HG02943 (cell line): ENCODE measurements at regions not wholly inside any gene's neighbourhood (a gene's known extent, or its start where the extent isn't known, plus 50 kb on each side); places are given as distances from the start of the nearest gene placed in this dataset.
A peak's percentile ranks its signal among the peaks of the same experiment; 100 is the strongest.

Experiments
- ATAC-seq: cut with Tn5 transposase; IDR thresholded peaks from one replicate; pipeline ENCODE4 v1.9.1; 2021; ENCODE audit warnings: mild to moderate bottlenecking, low read depth, moderate library complexity; ENCODE audit not compliant: unreplicated experiment

DNA sequence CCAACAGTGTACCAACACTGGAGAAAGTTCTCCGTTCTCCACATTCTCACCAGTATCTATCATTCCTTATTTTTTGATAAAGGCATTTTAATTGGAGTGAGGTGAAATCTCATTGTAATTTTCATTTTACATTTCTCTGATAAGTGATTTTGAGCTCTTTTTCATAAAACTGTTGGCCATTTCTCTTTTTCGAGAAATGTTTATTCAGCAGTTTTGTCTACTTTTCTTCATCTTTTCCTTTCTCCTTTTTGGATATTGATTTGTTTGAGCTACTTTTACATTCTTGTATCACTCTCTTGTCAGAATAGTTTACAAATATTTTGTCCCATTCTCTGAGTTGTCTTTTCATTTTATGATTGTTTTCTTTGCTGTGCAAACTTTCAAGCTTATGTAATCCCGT is 555.2 kb downstream of the COL12A1 start:
- ATAC-seq: no peak

DNA sequence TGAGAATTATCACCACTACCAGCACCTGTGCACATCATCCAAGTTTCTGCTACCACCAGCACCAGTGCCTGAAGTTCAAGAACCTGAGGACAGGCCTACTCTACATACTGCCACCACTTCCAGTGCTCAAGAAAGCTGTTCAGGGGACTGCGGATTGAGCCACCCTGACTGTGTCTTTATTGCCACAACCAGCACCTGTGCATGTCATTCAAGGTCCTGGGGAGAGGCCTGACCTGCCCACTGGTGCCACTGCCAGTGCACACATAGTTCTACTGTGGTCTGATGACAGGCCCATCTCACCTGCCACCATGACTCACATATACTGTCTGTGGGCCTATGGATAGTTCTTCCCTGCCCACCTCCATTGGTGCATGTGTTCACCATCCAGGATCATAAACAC is 559.4 kb downstream of the COL12A1 start:
- no peak for ATAC-seq

DNA sequence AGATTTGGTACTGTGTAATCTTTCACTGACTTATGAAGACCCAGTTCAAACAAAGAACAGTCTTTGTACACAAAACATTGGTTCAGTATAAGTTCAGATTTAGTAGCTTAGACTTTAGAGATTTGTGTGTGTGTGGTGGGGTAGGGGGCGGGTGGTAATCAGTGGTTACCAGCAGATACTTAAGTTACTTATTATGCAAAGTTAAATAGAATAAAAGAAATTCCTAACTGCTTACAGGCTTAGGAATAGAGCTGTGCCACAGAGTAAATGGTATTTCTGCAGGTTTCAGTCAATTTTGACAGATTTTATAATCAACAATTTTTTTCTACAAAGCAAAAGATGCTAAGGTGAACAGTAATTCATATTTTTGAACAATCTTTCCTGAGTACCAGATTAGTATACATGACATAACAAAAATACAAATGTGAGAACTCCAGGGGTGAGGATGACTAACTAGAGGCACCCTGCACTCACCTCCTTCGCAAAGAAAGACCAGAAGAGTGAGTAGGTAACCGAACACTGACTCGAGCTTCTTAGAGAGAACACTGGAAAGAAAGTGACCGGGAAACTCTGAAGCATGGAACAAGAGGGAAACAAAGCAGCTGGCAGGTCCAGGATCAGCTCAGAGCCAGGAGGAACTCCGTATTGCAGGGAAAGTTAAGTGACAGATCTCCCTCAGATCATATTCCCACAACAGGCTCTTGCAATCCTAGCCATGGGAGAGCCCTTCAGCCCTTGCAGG is 560.6 kb downstream of the COL12A1 start:
- no peak for ATAC-seq

DNA sequence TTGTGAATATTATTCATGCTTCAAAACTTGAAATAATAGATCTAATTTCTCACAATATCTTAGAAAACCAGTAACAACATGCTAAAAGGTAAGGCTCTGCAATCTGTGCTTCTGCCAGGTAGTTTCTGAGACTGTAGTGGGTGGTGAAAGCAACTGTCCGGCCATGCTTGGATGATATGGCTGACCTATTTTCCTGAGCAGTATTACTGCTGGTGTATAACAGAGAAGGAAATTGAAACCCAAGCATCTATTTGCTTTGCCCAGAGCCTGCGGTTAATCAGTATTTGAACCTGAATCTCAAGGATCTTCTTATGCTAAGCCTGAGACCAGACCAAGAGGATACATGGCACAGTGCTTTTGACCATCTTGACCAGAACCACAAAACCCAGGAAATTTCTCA is 563.8 kb downstream of the COL12A1 start:
- ATAC-seq: no peak

DNA sequence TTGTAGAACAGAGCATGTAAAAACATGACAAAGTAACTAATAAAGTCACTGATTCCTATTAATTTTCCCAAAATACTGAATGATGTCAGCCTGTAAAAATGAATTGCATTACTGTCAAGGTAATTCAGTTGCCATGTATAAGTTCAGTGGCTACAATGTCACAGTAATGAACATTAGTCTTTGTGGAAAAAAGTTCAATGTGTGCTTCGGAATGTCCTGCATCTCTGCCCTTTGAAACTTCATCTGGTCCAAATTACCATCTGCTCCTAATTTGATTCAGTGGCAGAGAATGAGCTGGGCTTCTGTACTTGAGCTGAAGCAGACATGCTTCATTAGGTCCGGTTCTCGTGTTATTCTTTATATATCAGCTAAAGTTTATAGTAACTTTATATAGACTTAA is 567.4 kb downstream of the COL12A1 start:
- ATAC-seq: no peak

DNA sequence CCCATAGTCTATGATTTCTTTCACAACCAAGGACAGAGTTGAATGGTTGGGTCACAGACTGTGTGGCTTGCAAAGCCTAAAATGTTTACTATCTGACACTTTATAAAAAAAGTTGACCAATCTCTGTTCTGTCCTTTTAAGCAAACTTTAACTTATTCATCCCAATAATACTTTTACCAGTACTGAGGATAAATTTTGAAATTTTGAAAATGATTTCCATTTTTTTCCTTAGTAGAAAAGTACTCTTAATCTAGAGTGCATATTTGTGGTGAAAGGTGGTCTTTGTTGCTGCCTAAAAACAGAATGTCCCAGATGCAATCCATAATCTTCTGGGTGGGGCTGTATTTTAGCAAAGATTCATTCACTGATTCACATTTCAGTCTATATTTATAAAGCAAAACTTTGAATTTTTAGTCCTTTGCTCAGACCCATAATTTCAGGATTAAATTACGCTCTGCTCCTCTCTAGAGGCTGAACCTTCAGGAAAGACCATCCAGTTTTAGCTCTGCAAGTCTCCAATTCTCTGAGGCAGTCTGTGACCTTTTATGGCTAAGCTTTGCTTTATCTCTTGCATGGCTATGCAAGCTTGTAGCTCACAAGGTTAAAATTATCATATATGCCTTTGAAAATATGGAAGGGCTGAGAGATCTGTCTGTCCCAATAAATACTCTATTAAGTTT is 573.5 kb downstream of the COL12A1 start:
- no peak for ATAC-seq

DNA sequence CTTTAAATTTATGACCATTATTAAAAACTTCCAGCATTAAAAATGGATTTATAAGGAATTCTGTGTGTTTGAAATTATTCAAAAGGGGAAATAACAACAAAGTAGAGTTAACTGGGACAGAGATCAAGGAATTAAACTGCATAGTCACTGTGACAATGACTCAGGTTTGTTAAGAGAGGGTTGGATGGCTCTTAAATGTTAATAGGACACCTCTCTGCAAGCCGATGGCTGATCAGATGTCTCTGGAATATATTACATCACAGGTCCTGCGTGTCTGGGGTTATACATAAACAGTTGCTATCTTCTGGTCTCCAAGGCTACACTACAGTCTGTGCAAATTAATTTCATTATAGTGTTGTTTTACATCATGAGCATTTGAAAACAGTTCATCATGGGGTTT is 574.3 kb downstream of the COL12A1 start:
- no peak for ATAC-seq

DNA sequence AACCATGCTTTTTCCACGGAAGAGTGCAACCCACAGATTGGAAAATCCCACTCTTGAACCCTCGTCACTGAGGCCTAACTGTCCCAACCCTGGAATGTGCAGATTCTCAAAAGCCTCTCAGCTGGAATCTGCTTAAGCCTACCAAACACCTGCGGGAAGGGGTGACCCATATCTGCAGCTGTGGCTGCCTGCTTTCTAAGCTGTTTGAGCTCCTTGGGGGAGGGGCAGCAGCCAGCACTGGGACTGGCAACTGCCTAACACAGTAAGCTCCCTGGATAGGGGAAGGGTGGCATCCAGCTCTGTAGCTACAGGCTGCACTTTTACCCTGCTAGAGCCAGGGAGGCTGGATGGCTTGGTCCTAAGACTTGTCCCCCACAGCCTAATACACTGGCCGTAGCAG is 579.6 kb downstream of the COL12A1 start:
- no peak for ATAC-seq

DNA sequence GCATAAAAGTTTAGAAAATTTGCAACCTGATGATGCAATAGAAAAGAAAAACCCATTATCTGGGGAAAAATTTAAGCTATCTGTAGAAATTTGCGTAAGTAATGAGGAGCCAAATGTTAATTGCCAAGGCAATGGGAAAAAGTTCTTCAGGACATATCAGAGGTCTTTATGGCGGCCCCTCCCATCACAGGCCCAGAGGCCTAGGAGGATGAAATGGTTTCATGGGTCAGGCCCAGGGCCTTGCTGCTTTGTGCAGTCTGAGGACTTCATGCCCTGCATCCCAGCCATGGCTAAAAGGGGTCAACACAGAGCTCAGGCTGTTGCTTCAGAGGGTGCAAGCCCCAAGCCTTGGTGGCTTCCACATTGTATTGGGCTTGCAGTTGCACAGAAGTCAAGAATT is 582.8 kb downstream of the COL12A1 start:
- no peak for ATAC-seq

DNA sequence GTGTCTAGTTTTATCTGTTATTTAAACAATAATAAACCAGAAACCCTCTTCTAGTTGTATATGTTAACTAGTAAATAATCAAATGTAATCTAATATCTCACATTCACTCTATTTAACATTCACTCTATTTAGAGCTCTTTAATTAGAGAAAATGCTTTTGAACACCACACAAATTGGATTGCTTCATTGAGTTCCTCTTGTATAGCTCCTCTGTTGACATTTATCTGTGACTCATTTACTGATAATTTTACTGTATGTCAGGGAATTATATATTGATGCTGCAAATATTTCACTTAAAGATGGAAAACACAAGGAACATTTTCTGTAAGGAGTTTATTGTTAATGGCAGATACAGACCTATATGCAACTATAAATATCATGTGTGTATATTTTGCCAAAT is 594.6 kb downstream of the COL12A1 start:
- no peak for ATAC-seq

DNA sequence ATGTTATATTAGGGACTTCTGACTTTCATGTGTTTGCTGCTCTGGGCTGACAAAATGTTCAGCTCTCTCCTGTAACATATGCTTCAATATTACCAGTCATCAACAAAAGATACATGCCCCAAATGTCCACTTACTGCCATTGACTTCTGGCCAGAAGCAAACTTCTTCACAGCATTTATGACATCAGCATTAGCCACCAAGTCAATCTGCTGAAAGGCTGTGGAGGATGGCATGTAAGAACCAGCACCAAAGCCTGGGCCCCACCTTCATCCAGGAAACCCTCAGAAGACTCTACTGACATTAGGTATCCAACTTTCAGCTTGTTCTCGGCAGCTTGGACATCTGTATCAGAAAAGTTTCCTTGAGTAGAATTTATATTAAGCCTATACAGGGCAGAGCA is 595.5 kb downstream of the COL12A1 start:
- no peak for ATAC-seq

DNA sequence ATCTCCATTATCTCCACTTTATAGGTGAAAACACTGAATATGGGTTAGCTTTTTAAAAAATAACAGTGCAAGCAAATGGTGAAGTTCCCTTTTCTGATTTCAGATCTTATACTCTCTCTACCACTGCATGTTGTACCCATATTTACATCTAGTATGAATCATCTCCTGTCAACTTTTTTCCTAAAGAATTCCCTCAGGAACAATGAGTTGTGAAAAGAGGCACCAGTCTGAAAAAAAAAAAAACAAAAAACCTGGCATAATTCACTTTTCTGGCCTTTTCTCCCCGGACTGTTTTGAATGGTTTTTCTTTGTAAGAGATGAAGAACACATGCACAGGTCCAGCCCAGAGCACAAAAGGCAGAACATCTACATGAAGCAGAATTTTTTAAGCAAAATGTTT is 596.0 kb downstream of the COL12A1 start:
- ATAC-seq: no peak

DNA sequence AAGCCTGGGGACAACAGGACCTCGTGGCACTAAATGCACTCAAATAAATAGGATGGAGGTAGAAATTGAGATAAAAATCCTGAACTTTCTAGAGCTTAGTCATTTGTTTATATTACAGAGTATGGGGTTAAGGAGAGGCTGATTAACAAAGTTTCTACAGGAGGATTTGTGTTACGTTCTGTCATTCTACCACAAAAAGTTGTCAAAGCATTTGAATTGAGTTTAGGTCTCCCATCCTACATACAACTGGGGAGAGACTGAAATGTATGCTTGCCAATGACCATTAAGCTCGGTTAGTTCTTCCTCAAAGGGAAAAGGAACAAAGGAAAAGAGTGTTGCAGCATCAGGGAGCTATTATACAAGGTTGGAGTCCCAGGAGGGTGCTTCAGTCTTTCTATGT is 597.9 kb downstream of the COL12A1 start:
- ATAC-seq: no peak

DNA sequence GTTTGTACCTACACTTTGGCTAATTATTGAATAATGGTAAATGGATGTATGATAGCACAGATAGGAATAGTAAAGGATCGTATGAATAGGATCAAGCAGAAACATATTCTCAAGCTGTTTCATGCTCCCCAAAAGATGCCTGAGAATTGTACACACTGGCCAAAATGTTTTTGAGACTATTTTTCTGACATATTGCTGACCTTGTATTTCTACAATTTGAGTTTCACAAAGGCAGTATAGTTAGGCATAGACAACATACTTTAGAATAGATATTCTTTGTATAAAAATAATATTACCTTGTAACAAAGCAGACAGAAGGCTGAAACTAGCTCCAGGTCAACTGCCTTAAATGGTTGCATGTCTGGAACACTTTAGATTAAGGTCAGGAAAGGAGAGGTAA is 598.4 kb downstream of the COL12A1 start:
- no peak for ATAC-seq

DNA sequence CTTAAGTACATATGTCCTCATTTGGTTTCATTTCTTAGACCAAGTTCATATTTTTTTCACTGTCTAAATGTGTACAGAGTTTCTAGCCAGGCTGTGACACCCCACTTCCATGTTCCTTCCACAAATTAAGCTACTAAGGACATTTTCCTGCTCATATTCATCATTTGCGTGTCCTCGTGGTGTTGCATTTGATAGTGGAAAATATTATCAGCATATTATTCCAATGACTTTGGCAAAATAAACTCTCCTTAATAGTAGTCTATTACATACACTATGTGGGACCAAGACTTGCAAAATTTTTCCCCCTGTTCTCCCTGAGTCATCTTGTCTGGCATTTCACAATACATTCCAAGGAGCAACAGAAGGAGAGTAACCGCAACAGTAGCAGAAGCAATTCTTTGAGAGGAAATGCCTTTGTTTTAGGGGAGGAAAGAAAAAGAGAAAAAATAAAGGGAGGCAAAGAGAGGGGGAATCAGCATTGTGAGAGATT is 599.2 kb downstream of the COL12A1 start:
- no peak for ATAC-seq

DNA sequence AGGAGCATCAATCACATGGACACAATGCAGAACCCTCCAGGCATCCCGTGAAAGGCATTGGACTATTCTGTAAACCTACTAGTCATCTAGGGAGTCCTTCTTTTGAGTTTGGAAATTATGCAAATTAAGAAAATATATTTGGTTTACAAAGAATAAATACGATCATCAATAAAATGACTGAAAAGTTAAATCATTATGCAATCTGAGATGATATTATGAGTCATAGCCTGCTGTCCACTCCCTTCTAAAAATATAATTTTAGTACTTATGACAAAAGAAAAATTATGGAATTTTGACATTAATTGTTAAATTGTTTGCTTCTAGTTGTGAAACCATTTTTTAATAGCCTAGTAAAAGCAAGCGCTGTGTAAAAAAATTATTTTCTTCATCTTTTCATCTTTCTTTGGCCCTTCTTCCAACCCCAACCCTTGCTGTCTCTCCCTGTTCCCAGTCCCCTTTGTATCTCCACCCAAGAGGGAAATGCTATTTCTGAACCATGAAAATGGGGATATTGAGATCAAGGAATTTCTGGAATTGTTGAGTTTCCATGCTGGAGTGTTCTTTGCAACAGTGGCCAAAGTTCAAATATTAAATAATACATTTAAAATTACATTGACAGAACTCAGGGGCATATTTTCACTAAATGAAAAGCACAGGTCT is 599.8 kb downstream of the COL12A1 start:
- ATAC-seq: no peak

DNA sequence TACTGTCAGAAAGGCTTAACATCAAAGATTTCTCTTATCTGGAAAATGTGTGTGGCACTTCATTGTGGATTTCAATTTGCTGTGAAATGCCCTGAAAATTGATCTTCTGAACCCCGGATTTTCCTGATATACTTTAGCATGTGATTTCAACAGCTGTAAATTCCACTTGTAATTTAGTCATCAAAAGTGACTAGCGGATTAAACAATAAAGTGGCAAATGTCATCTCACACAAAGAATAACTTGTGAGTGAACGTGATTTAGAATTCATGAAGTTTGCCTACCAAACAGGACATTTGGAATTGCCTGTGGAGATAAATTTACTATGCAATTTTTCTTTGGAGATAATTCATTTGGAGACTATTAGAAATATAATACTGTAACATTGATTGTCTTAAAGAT is 601.6 kb downstream of the COL12A1 start:
- ATAC-seq: no peak

DNA sequence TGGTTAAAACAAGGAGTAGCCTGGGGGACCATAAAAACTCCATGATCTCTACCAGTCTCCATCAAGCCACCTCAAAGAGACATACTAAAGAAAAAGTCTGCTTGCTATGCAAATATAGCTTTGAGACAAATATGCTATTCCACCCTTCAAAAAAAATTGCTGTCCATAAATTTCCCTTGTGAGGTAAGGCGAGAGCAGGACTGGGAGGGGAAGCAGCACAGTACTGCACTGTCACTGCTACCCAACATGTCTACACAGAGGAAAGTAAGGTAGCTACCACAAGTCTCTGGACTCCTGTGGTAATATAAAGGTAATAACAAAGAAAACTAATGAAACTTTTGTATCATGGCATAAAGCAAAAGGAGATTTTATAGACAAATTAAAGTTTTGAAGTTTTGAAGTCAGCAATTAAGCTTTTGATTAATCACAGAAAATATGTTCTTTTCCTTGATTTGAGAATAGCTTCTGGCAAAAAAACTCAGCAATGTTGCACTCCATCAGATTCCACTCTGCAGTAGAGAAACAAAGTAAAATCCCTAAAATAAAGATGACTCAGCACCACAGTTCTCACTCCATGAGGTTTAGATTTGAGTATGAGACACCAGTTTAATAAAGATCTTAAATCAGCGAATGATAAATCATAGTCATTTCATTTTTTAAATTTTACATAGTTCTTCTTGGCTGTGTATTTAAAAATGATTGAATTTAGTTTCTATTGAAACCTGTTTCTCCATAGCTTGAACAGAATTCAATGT is 602.4 kb downstream of the COL12A1 start:
- ATAC-seq: no peak

DNA sequence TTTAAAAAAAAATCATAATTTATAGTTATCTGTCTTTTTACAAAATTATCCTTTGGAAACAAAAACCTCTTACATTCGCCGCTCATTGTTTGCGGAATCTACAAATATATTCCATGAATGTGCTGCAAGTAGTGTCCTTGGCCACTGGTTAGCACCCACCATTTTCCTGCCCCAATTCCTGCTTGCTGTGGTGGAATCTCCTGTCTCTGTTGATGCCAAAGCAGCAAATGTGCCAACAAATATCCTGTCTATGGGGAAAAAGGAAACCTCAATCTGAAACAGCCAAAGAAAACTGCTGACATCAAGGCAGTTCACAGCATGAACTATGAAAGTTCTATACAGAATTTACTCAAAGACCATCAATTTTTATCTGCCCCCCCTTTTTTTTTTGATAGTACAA is 603.6 kb downstream of the COL12A1 start:
- no peak for ATAC-seq

DNA sequence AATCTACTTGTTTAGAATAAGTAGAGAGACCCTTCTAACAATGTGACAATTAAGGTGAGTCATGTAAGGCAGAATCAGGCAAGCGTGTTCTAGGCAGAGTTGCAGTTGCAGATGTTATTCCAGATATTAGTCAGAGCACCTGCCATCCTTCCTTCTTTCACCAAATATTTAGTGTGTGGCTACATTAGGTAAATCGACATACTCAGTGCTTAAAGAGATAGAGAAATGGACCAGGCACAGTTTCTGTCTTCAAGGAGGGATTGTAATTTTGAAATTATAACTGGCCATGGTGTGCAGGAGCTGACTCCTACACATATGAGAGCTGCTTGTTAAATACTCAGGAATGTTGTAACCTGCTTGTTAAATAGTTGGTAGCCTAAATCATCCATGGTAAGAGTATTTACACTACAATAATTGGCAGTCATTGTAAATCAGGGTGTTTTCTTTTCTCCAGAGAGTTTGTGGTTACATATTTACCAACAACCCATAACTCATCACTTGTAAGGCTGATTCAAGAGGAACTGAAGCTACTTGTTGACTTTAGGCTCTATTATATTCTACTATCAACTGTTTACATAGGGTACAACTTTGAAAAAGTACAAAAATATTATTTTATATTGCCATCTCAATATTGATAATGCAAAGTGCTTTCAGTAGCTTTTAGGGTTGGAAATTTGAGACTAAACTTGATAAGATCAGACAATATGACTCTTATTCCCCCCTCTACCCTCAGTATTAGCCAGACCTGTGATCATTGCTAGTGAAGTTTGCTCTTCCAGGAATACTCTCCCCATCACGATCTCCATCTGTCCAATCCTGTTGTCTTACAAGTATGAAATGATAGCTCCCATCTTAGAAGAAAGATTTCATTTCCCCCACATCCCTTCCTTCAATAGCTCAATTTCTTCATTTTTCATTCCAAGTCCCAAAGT is 607.1 kb downstream of the COL12A1 start:
- peak; percentile 97 for ATAC-seq
